ENCODE measurements at regions not wholly inside any gene's neighbourhood (a gene's known extent, or its start where the extent isn't known, plus 50 kb on each side); places are given as distances from the start of the nearest gene placed in this dataset.

DNA sequence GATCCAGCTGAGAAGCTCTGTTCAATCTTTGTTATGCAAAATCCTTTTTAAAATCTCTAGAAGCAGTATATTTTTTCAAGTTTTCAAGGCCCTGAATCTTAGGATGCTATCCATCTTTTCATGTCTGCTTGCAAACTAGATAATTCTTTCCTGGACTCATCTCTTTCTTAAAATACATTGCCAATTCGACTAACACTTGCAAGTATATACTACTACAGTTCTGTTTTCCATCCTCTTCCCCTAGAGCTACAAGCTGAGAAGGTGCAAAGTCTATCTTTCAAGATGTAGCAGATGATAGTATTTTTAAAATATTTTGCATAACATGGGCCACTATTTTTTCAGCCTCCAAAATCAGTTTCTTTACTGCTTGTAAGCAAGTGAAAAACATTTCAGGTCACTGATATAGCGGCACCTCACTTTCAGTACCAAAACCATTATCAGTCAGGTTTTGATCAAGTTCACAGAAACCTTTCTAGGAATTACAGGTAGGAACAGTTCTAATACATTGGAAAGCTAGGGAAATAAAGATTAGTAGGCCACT, 196.4 kb upstream of the CDH20 start:
- no peak for TF ChIP-seq NFE2L2 (conservative IDR thresholded peaks at IDR 0.05; ENCODE audit: low read length)
- no peak for TF ChIP-seq EP300 (IDR thresholded peaks at IDR 0.05)
- TF ChIP-seq, protein P1, sequence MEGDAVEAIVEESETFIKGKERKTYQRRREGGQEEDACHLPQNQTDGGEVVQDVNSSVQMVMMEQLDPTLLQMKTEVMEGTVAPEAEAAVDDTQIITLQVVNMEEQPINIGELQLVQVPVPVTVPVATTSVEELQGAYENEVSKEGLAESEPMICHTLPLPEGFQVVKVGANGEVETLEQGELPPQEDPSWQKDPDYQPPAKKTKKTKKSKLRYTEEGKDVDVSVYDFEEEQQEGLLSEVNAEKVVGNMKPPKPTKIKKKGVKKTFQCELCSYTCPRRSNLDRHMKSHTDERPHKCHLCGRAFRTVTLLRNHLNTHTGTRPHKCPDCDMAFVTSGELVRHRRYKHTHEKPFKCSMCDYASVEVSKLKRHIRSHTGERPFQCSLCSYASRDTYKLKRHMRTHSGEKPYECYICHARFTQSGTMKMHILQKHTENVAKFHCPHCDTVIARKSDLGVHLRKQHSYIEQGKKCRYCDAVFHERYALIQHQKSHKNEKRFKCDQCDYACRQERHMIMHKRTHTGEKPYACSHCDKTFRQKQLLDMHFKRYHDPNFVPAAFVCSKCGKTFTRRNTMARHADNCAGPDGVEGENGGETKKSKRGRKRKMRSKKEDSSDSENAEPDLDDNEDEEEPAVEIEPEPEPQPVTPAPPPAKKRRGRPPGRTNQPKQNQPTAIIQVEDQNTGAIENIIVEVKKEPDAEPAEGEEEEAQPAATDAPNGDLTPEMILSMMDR (IDR thresholded peaks at IDR 0.05) = no peak
- TF ChIP-seq, protein P2, sequence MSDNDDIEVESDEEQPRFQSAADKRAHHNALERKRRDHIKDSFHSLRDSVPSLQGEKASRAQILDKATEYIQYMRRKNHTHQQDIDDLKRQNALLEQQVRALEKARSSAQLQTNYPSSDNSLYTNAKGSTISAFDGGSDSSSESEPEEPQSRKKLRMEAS (IDR thresholded peaks at IDR 0.05) = no peak
- TF ChIP-seq POLR2A (IDR thresholded peaks at IDR 0.05; ENCODE audit: low read length) = no peak
- TF ChIP-seq RFX5 (IDR thresholded peaks at IDR 0.05) = no peak
- TF ChIP-seq RCOR1 (IDR thresholded peaks at IDR 0.05; ENCODE audit: low read depth, low read length) = no peak
- no peak for TF ChIP-seq MAFK (IDR thresholded peaks at IDR 0.05; ENCODE audit: partially characterized antibody)
- no peak for TF ChIP-seq NPAS2 (CRISPR knock-in tag; IDR thresholded peaks at IDR 0.05; ENCODE audit: borderline replicate concordance)
- TF ChIP-seq, protein P3, sequence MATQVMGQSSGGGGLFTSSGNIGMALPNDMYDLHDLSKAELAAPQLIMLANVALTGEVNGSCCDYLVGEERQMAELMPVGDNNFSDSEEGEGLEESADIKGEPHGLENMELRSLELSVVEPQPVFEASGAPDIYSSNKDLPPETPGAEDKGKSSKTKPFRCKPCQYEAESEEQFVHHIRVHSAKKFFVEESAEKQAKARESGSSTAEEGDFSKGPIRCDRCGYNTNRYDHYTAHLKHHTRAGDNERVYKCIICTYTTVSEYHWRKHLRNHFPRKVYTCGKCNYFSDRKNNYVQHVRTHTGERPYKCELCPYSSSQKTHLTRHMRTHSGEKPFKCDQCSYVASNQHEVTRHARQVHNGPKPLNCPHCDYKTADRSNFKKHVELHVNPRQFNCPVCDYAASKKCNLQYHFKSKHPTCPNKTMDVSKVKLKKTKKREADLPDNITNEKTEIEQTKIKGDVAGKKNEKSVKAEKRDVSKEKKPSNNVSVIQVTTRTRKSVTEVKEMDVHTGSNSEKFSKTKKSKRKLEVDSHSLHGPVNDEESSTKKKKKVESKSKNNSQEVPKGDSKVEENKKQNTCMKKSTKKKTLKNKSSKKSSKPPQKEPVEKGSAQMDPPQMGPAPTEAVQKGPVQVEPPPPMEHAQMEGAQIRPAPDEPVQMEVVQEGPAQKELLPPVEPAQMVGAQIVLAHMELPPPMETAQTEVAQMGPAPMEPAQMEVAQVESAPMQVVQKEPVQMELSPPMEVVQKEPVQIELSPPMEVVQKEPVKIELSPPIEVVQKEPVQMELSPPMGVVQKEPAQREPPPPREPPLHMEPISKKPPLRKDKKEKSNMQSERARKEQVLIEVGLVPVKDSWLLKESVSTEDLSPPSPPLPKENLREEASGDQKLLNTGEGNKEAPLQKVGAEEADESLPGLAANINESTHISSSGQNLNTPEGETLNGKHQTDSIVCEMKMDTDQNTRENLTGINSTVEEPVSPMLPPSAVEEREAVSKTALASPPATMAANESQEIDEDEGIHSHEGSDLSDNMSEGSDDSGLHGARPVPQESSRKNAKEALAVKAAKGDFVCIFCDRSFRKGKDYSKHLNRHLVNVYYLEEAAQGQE (IDR thresholded peaks at IDR 0.05) = no peak
